SH-SY5Y (cell line): ENCODE measurements at regions not wholly inside any gene's neighbourhood (a gene's known extent, or its start where the extent isn't known, plus 50 kb on each side); places are given as distances from the start of the nearest gene placed in this dataset.

ENCODE experiments used
- GATA2 ChIP-seq: IDR thresholded peaks from 2 replicates; pipeline ENCODE4 v1.6.1; 2011; ENCODE audit warnings: mild to moderate bottlenecking, low read depth, low read length
- GATA3 ChIP-seq: IDR thresholded peaks from 2 replicates; pipeline ENCODE4 v1.6.1; 2011; ENCODE audit warnings: low read depth, mild to moderate bottlenecking, low read length, moderate library complexity

DNA sequence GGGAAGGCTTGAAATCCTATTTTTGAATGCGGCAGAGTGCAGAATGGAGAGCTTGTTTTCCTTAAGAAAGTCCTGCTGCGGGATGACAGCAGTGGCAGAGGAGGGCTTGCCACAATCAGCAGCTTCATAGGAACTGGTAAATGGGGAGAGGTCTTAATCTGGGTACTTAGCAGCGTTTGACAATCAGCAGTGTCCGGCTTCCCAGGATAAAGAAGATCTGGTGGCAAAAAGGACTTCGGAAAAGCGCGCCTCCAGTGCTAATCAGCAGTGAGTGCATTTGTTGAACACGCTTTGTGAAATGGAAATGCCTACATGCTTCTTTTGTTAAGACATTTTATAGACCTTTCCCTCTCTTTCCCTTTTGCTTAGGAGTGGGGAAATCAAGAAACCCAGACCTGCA lies 735.7 kb downstream of the QKI start:
- TF ChIP-seq GATA3 = no peak
- no peak for TF ChIP-seq GATA2

DNA sequence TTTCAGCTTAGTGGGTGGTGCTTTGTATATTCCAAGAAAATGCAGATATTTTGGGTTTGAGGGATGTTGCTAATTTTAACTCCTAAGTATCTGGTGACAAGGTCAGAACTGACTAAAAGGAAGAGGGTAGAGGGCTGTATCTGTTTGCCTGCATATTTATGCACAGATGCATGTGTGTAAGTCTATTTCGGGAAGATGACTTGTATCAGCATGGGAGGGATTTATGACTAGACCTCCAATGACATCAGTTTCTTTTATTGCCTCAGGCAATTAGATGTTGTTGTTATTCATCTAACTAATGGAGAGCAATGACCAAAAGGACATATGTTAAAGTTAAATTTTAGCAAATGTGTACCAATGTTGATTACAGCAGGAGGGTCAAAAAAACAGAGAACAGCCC lies 734.3 kb downstream of the QKI start:
- no peak for TF ChIP-seq GATA2
- no peak for TF ChIP-seq GATA3

DNA sequence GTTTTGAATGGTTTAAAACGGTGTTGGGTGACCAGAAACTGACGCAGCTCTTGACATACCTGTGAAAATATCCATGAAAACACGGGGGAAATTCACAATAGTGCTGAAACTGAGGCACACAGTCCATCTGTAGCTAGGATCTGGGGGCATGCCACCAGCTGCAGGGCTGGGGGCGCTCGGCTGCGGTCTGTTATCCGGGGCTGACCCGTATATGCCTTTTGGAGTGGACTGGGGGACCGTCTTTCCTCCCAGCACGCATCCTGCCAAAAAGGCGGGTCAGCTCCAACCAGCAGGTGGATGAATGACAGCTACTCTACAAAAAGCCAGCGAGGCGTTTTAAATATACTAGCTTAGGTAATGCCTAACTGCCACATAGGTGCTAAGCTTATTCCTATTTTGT lies 729.8 kb downstream of the QKI start:
- no peak for TF ChIP-seq GATA2
- no peak for TF ChIP-seq GATA3

DNA sequence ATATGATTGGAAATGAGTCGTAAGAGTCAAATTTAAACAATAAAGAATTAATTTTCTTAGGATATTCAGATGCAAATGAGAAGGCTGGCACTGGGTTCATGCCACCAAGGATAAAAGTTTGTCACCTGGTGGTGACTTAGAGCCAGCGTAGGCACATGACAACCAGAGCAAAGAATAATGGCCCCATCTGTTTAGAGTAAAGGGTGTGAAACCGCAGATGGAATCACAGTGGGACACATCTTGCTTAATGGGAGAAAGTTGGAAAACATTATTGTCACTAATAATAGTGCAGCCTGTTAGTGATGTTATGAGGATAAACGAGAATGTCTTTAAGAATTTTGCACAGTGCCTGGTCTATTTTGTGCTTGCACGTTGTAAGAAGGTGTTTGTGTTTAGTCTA lies 727.8 kb downstream of the QKI start:
- no peak for TF ChIP-seq GATA2
- TF ChIP-seq GATA3 = no peak

DNA sequence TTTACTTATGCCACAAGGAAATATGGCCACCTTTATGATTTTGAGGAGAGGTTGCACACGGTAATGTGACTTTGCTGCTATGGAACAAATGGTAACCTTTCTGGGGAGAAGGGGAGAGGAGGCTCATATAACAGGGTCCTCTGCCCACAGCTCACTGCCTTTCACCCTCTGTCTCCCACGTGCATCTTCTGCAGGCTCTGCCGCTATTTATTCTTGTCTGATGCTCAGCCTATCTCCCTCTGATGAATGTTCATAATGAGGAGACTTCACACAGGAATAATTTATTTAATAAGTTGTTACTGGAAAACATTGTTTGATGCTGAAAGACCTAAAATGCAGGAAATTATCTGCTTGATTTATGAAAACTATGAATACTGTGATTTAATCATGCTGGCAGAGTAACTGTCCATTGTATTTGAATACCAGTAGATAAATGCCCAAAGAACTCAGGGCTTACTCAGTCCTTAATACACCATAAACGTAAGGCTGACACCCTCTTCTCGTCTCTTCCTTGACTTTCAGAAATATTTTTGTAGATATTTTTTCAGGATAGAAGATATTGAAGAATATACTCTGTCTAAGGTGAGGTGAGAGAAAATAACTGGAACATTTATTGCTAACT lies 721.1 kb downstream of the QKI start:
- TF ChIP-seq GATA2 (no peak), GATA3 (no peak)

DNA sequence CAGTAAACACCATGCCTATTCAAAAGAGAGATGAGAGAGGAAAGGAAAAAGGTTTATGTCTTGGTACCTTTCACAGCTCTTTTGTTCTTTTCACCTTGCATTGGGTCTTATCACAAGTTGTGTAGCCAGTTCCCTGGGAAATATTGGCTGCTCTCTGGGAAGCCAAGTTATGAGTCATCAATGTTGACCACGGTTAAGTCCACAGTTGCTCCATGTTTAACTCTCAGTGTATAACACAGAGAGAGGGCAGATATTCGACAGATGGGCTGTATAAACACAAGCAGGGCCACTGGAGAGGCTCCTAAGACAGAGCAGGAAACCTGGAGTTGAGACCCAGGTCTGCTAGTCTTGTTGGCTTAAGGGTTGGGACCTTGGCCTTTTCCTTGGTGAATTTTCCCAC lies 718.6 kb downstream of the QKI start:
- TF ChIP-seq GATA2 (no peak), GATA3 (no peak)

GRCh38 chr6:164130585-164130984 lies 716.1 kb downstream of the QKI start:
- TF ChIP-seq GATA2 = no peak
- no peak for TF ChIP-seq GATA3

DNA sequence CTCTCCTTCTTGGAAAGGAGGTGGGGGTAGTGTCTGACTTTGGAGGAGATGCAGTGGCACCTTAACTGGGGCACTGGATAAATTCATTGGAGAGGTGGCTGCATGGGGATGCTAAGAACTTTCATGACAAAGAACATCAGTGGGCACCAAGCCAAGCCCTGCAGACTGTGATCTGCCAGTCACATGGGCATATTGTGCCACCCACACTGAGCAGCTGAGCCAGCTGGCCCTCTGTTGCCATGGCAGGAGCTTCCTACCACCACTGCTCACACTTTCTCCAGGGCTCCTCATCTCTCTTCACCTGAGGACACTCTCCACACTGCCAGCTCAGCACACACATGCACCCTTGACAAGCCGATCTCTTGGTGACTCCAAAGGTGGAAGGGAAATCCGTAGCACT lies 715.6 kb downstream of the QKI start:
- TF ChIP-seq GATA2 (no peak), GATA3 (no peak)

GRCh38 chr6:164129218-164129617 lies 714.7 kb downstream of the QKI start:
- TF ChIP-seq GATA2 (no peak), GATA3 (no peak)

DNA sequence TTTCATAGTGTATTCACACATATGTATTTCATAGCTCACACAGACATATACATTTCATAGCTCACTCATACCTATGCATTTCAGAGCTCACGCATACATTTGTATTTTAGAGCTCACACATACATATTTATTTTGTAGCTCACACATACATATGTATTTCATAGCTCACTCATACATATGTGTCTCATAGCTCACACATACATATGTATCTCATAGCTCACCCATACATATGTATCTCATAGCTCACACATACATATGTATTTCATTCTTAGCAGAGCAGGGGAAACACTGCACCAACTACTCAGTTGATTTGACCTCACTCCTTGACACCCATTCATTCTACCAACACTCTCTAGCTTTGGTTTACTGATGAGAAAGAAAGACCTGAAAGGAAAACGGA lies 713.6 kb downstream of the QKI start:
- TF ChIP-seq GATA2 = no peak
- no peak for TF ChIP-seq GATA3

- TF ChIP-seq GATA3 (no peak), GATA2 (no peak)
Observed at GRCh38 chr6:164124986-164125385, 710.5 kb downstream of the QKI start.

DNA sequence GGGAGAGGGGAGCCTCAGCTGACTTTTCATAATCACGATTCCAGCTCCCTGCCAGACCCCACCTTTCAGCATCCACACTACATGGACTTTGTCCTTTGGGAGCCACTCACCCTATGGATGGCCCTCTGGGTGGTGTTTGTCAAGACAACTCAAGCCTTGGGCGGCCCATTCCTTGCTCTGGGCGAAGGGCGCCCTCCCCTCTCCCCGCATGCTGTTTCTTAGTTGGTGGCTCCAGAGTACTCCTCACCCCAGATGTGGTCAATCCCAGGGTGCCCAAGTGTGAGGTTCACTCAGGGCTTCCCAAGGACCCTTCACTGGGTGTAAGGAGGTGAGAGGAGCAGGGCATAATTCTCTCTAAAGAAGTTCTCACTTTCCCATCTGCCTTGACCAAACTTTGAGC lies 710.0 kb downstream of the QKI start:
- no peak for TF ChIP-seq GATA3
- TF ChIP-seq GATA2 = no peak

- no peak for TF ChIP-seq GATA3
- TF ChIP-seq GATA2 = no peak
Observed at GRCh38 chr6:164122109-164122508, 707.6 kb downstream of the QKI start.

GRCh38 chr6:164121527-164121926 lies 707.0 kb downstream of the QKI start:
- no peak for TF ChIP-seq GATA3

GRCh38 chr6:164114651-164115050 lies 700.1 kb downstream of the QKI start:
- no peak for TF ChIP-seq GATA3
- no peak for TF ChIP-seq GATA2

- TF ChIP-seq GATA3 (no peak), GATA2 (no peak)
Observed at GRCh38 chr6:164114051-164114450, 699.5 kb downstream of the QKI start.

DNA sequence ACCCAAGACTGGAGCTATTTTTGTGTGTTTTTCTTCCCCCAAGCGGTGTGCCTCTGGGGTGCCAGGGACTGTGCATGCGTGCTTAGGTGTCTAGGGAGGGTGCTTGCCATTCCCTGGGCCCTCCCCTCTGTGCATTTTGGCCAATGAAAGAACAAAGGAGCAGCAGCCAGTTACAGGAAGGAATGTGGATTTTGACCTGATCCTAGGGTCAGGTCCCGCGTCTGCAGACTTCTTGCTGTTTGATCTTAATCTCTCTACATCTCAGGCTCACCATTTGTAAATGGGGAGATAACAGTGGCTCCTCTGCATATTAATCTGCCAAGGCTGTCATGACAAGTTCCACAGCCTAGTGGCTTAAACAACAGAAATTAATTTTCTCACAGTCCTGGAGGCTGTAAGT lies 699.1 kb downstream of the QKI start:
- TF ChIP-seq GATA2 = no peak
- TF ChIP-seq GATA3 = no peak
